Endothelial cell of umbilical vein (primary cell): ENCODE measurements at regions not wholly inside any gene's neighbourhood (a gene's known extent, or its start where the extent isn't known, plus 50 kb on each side); places are given as distances from the start of the nearest gene placed in this dataset.

Experiments
- BruUV-seq: library from RNA; stranded (reverse); fragments of 400-500 nt; replicated peaks from 2 replicates; lab custom pipeline; 2021; lab: Mats Ljungman, UMichigan
- CTCF ChIA-PET: fragments of 300-600, 350-600 bp; sonication (Branson Sonifier 250); formaldehyde crosslinking; loops from one replicate; lab custom pipeline; 2021; ENCODE audit warnings: antibody characterized with exemption, inconsistent platforms; lab: Charles Lee
- POLR2A ChIA-PET: fragments of 300-600, 350-600 bp; sonication (Branson Sonifier 250); formaldehyde crosslinking; loops from one replicate; lab custom pipeline; 2021; ENCODE audit warnings: antibody characterized with exemption, inconsistent platforms; lab: Charles Lee
- DNase-seq: peaks from one replicate; pipeline ENCODE4 v3.0.0-alpha.2; 2011; ENCODE audit warnings: low read depth, low spot score
- FAIRE-seq: peaks from 2 replicates; lab custom pipeline; 2011; peaks lifted over from hg19 to GRCh38; lab: Jason Lieb, UNC
- H2AFZ ChIP-seq: 2 replicates; pipeline ENCODE4 v1.6.0; 2012; ENCODE audit warnings: low read depth, low read length, control low read depth, inconsistent platforms
- H3K27ac ChIP-seq: 2 replicates; pipeline ENCODE4 v1.5.1; 2011; ENCODE audit warnings: low read depth, mild to moderate bottlenecking, control low read depth, low read length, moderate library complexity; ENCODE audit not compliant: insufficient read depth
- H3K27me3 ChIP-seq, 2 experiments: 2 replicates each; pipeline versions ENCODE4 v1.6.0 to v1.6.1; 2011; ENCODE audit warnings: low read length in 2 of 2, mixed read lengths in 1 of 2; ENCODE audit not compliant: control insufficient read depth in 2 of 2, insufficient read depth in 2 of 2
- H3K36me3 ChIP-seq, 2 experiments: 2 replicates in 1 of 2; 3 replicates in 1 of 2; pipeline ENCODE4 v1.5.1; 2011; ENCODE audit warnings: low read length in 2 of 2, mild to moderate bottlenecking in 1 of 2, moderate library complexity in 1 of 2; ENCODE audit not compliant: control insufficient read depth in 2 of 2, insufficient read depth in 2 of 2; ENCODE audit errors: extremely low read depth in 1 of 2
- H3K4me1 ChIP-seq: 3 replicates; pipeline ENCODE4 v1.5.1; 2011; ENCODE audit warnings: mild to moderate bottlenecking, low read length; ENCODE audit not compliant: control insufficient read depth, insufficient read depth; ENCODE audit errors: extremely low read depth
- H3K4me2 ChIP-seq: 2 replicates; pipeline ENCODE4 v1.6.1; 2011; ENCODE audit warnings: low read length, control low read depth, mixed read lengths; ENCODE audit not compliant: insufficient read depth
- H3K4me3 ChIP-seq, 3 experiments: fragments of 200-600 bp in 1 of 3; sonication (generic), shearing (Covaris generic) in 1 of 3; replicated peaks in 1 of 3; 2 replicates each; pipeline ENCODE4 v1.5.1; 2011 to 2016; ENCODE audit warnings: control low read depth in 3 of 3, low read length in 3 of 3, mild to moderate bottlenecking in 2 of 3, inconsistent platforms in 1 of 3, low read depth in 1 of 3, moderate library complexity in 1 of 3; ENCODE audit not compliant: insufficient read depth in 1 of 3
- H3K79me2 ChIP-seq: 2 replicates; pipeline ENCODE4 v1.6.0; 2012; ENCODE audit warnings: low read length, inconsistent platforms; ENCODE audit not compliant: control insufficient read depth, insufficient read depth
- H3K9ac ChIP-seq: replicated peaks from 2 replicates; pipeline ENCODE3; 2011; ENCODE audit warnings: low read length, control low read depth; ENCODE audit not compliant: insufficient read depth; ENCODE audit errors: extremely low read depth
- H3K9me1 ChIP-seq: replicated peaks from 3 replicates; pipeline ENCODE4 v1.6.0; 2011; ENCODE audit warnings: mild to moderate bottlenecking, low read length; ENCODE audit not compliant: control insufficient read depth, insufficient read depth; ENCODE audit errors: extremely low read depth
- H3K9me3 ChIP-seq: replicated peaks from 2 replicates; pipeline ENCODE4 v1.5.1; 2012; ENCODE audit warnings: low read length, inconsistent platforms; ENCODE audit not compliant: control insufficient read depth, insufficient read depth
- H4K20me1 ChIP-seq: replicated peaks from 2 replicates; pipeline ENCODE3; 2011; ENCODE audit warnings: mild to moderate bottlenecking, low read length; ENCODE audit not compliant: control insufficient read depth, insufficient read depth; ENCODE audit errors: extremely low read depth
- EZH2 ChIP-seq: IDR thresholded peaks from 2 replicates; pipeline ENCODE4 v1.6.1; 2012; ENCODE audit warnings: borderline replicate concordance, low read depth, mild to moderate bottlenecking, moderate library complexity, low read length, inconsistent platforms; ENCODE audit not compliant: severe bottlenecking
- FOS ChIP-seq: IDR thresholded peaks from 2 replicates; pipeline ENCODE4 v1.6.1; 2011; ENCODE audit warnings: mild to moderate bottlenecking, low read length, moderate library complexity, borderline replicate concordance; ENCODE audit not compliant: insufficient read depth
- GATA2 ChIP-seq: IDR thresholded peaks from 2 replicates; pipeline ENCODE4 v1.7.0; 2011; ENCODE audit warnings: low read depth, mild to moderate bottlenecking, moderate library complexity, mixed read lengths, low read length; ENCODE audit not compliant: insufficient read length, insufficient read depth
- JUN ChIP-seq: IDR thresholded peaks from 2 replicates; pipeline ENCODE4 v1.6.1; 2011; ENCODE audit warnings: borderline replicate concordance, low read depth; ENCODE audit not compliant: insufficient read length, insufficient read depth
- MYC ChIP-seq: IDR thresholded peaks from one replicate; pipeline ENCODE4 v1.6.1; 2011; ENCODE audit warnings: mild to moderate bottlenecking, low read depth, low read length
- POLR2A ChIP-seq: IDR thresholded peaks from 2 replicates; pipeline ENCODE4 v1.6.1; 2012; ENCODE audit warnings: low read depth, mild to moderate bottlenecking, control low read depth, low read length
- POLR2AphosphoS5 ChIP-seq: IDR thresholded peaks from 2 replicates; pipeline ENCODE4 v1.6.1; 2012; ENCODE audit warnings: low read depth, mild to moderate bottlenecking, control low read depth, low read length, moderate library complexity; ENCODE audit not compliant: insufficient read depth
- dilution Hi-C: fragments of 300-500 bp; cut with MboI; formaldehyde crosslinking; loops from one replicate; pipeline ENCODE4 v1.15.0; 2019; ENCODE audit warnings: low sequenced_read_pairs; ENCODE audit not compliant: extremely low pct_ligation_motif_present
- intact Hi-C: fragments of 100-400 bp; cut with micrococcal nuclease; formaldehyde crosslinking; loops from one replicate; pipeline ENCODE4 v1.10.0; 2022
- TF ChIP-seq, protein P1 (sequence below): IDR thresholded peaks from 2 replicates; pipeline ENCODE4 v1.6.1; 2011; ENCODE audit not compliant: insufficient read depth, insufficient read length
- TF ChIP-seq, protein P2 (sequence below), 2 donors: IDR thresholded peaks; 1 replicate in 1 of 2; 2 replicates in 1 of 2; pipeline ENCODE4 v1.5.1; 2011; ENCODE audit warnings: low read length in 2 of 2, mild to moderate bottlenecking in 2 of 2, moderate library complexity in 2 of 2, control low read depth in 1 of 2, inconsistent platforms in 1 of 2, low read depth in 1 of 2; ENCODE audit not compliant: insufficient read depth in 1 of 2; ENCODE audit errors: extremely low read depth in 1 of 2

DNA sequence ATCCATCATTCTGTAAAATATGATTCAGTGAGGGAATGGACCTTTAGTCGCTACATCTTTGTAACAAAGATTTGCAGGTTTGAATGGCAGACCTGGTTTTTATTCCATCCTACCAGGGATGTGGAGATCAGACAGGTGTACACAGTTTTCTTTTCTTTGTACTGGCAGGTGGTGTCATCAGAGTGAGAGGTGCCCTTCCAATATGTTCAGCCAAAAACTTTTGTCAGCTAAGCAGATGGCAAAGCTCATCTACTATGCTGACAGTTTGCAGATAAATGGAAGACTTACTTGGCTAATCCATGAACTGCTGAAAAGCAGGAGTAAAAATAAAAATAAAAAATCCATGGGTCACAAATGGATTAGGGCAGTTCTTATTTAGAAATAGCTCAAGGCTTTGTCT is 185.5 kb upstream of the DOK6 start:
- Histone ChIP-seq H3K9me1 (no peaks in the 10 kb centered on the region), H4K20me1 (no peaks in the 10 kb centered on the region), H3K4me3 (no peak overlapping the region), H3K9ac (no peak overlapping the region), H3K79me2 (no peaks in the 10 kb centered on the region), H3K4me2 (no peak overlapping the region), H3K9me3 (no peaks in the 10 kb centered on the region), H3K27ac (no peak overlapping the region), H2AFZ (no peak overlapping the region), H3K27me3 (no peaks in the 10 kb centered on the region), H3K4me1 (no peaks in the 10 kb centered on the region), H3K36me3 (no peaks in the 10 kb centered on the region)
- no peak for TF ChIP-seq JUN
- no peak for TF ChIP-seq POLR2A
- TF ChIP-seq, protein P1, sequence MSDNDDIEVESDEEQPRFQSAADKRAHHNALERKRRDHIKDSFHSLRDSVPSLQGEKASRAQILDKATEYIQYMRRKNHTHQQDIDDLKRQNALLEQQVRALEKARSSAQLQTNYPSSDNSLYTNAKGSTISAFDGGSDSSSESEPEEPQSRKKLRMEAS, result no peak
- TF ChIP-seq, protein P2, sequence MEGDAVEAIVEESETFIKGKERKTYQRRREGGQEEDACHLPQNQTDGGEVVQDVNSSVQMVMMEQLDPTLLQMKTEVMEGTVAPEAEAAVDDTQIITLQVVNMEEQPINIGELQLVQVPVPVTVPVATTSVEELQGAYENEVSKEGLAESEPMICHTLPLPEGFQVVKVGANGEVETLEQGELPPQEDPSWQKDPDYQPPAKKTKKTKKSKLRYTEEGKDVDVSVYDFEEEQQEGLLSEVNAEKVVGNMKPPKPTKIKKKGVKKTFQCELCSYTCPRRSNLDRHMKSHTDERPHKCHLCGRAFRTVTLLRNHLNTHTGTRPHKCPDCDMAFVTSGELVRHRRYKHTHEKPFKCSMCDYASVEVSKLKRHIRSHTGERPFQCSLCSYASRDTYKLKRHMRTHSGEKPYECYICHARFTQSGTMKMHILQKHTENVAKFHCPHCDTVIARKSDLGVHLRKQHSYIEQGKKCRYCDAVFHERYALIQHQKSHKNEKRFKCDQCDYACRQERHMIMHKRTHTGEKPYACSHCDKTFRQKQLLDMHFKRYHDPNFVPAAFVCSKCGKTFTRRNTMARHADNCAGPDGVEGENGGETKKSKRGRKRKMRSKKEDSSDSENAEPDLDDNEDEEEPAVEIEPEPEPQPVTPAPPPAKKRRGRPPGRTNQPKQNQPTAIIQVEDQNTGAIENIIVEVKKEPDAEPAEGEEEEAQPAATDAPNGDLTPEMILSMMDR (IDR thresholded peaks at IDR 0.05; ENCODE audit: extremely low read depth in 1 of 2, insufficient read depth in 1 of 2, low read depth in 1 of 2, low read length in 2 of 2), result no peak
- TF ChIP-seq MYC, result no peak
- TF ChIP-seq POLR2AphosphoS5, result no peak
- no peak for TF ChIP-seq GATA2
- TF ChIP-seq FOS, result no peak
- TF ChIP-seq EZH2, result no peak
- ChIA-PET POLR2A (no interaction called here), CTCF (no interaction called here)
- dilution Hi-C loops, result no loop called here
- DNase-seq (no peak), FAIRE-seq (no peak)
- intact Hi-C loops, result no loop called here
- BruUV-seq, result no TSS peak
